Right hindlimb (tissue), 1 donor: ENCODE measurements at regions not wholly inside any gene's neighbourhood (a gene's known extent, or its start where the extent isn't known, plus 50 kb on each side); places are given as distances from the start of the nearest gene placed in this dataset.

Source experiments
- DNase-seq: peaks from one replicate; pipeline ENCODE4 v3.0.0-alpha.2; 2018

- DNase-seq = no peak
Measured at GRCh38 chr6:149150301-149150700, 167.2 kb upstream of the TAB2 start.

GRCh38 chr6:149150801-149151398 is 166.6 kb upstream of the TAB2 start:
- DNase-seq = no peak

GRCh38 chr6:149152521-149152920 is 165.0 kb upstream of the TAB2 start:
- no peak for DNase-seq

GRCh38 chr6:149153100-149153499 is 164.4 kb upstream of the TAB2 start:
- no peak for DNase-seq

GRCh38 chr6:149153693-149154092 is 163.8 kb upstream of the TAB2 start:
- no peak for DNase-seq

GRCh38 chr6:149154261-149154821 is 163.2 kb upstream of the TAB2 start:
- DNase-seq = no peak

- no peak for DNase-seq
Measured at GRCh38 chr6:149157126-149157525, 160.4 kb upstream of the TAB2 start.

GRCh38 chr6:149158076-149158475 is 159.4 kb upstream of the TAB2 start:
- DNase-seq = no peak

GRCh38 chr6:149160943-149161342 is 156.6 kb upstream of the TAB2 start:
- DNase-seq = no peak

- no peak for DNase-seq
Measured at GRCh38 chr6:149162924-149163323, 154.6 kb upstream of the TAB2 start.

GRCh38 chr6:149164199-149164750 is 153.2 kb upstream of the TAB2 start:
- DNase-seq = no peak

GRCh38 chr6:149166336-149166735 is 151.2 kb upstream of the TAB2 start:
- no peak for DNase-seq

GRCh38 chr6:149166747-149167146 is 150.8 kb upstream of the TAB2 start:
- no peak for DNase-seq

GRCh38 chr6:149168968-149169367 is 148.5 kb upstream of the TAB2 start:
- no peak for DNase-seq

- DNase-seq = no peak
Measured at GRCh38 chr6:149169761-149170511, 147.6 kb upstream of the TAB2 start.

GRCh38 chr6:149170564-149171452 is 146.7 kb upstream of the TAB2 start:
- DNase-seq = peak; percentile 33

- no peak for DNase-seq
Measured at GRCh38 chr6:149173222-149173621, 144.3 kb upstream of the TAB2 start.

GRCh38 chr6:149174962-149175361 is 142.6 kb upstream of the TAB2 start:
- no peak for DNase-seq

GRCh38 chr6:149176971-149177667 is 140.4 kb upstream of the TAB2 start:
- no peak for DNase-seq

- DNase-seq = no peak
Measured at GRCh38 chr6:149179431-149179830, 138.1 kb upstream of the TAB2 start.

GRCh38 chr6:149181304-149181703 is 136.2 kb upstream of the TAB2 start:
- no peak for DNase-seq

GRCh38 chr6:149182262-149182661 is 135.2 kb upstream of the TAB2 start:
- DNase-seq = no peak
